KOPT-K1 (cell line): ENCODE measurements at regions not wholly inside any gene's neighbourhood (a gene's known extent, or its start where the extent isn't known, plus 50 kb on each side); places are given as distances from the start of the nearest gene placed in this dataset.

Experiments
- H3K27ac ChIP-seq: fragments of 200-600 bp; sonication (generic); 2 replicates; pipeline ENCODE4 v1.5.1; 2016; ENCODE audit warnings: antibody characterized with exemption, mild to moderate bottlenecking, low read depth, low read length; ENCODE audit not compliant: poor library complexity, severe bottlenecking
- H3K36me3 ChIP-seq: fragments of 200-600 bp; sonication (generic); 2 replicates; pipeline ENCODE4 v1.5.1; 2017; ENCODE audit warnings: antibody characterized with exemption, mild to moderate bottlenecking, low read length, moderate library complexity; ENCODE audit not compliant: insufficient read depth
- H3K9me3 ChIP-seq: fragments of 200-600 bp; sonication (generic); 2 replicates; pipeline ENCODE4 v1.5.1; 2017; ENCODE audit warnings: antibody characterized with exemption, low read length, mild to moderate bottlenecking; ENCODE audit not compliant: insufficient read depth, poor library complexity, severe bottlenecking

DNA sequence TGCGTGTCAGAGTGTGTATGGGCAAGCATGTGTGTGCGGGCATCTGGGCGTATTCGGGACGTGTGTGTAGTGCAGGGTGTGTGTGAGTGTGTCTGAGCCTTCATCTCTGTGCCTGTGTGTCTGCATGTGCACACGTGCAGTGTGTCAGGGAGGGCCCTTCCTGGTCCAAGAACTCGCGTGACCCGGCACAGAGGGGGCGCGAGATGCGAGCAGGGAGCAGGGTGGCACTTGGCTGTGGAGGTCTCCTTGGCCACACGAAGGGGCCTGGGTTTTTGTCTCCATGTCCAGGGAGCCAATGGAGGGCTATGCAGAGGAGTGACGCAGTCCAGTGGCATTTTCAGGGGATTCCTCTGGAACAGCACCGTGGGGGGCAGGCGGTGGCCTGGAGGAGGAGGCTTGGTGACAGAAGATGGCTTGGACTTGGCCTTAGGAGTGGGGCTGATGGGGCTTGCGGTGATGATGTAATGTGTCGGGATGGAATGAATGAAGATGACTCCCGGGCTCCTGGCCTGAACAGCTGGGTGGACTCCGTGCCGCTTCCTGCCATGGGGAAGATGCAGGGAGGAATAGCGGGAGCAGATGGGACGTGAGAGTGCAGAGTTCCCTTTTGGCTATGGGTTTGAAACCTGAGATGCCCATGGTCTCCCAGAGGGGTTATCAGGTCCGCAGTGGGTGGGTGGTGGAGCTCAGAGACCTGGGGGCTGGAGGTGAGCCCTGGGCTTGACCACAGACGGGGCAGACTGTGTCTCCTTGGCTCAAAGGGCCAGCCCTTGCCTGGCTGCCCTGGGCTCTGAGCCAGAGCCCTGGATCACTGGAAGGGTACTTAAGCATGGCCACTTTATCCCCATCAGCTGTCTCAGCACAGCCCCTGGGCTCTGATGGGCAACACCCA, 208.3 kb downstream of the PHETA1 start:
- H3K36me3 ChIP-seq, result no peaks in the 10 kb centered on the region
- H3K27ac ChIP-seq, result no peak overlapping the region

DNA sequence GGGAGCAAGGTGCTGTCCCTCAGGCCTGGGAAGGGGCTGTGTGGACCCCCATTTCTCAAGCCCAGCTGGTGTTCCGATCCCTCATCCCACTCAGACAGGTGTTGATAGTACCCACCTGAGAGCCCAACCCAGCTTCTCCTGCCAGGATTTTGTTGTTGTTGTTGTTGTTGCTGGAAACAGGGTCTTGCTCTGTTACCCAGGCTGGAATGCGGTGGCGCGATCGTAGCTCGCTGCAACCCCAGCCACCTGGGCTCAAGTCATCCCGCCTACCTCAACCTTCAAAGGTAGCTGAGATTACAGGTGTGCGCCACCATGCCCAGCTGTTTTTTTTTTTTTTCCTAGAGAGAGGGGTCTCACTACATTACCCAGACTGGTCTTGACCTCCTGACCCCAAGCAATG, 209.9 kb downstream of the PHETA1 start:
- Histone ChIP-seq H3K27ac (no peak overlapping the region), H3K36me3 (no peaks in the 10 kb centered on the region), H3K9me3 (no peaks in the 10 kb centered on the region)

More for the DNA sequence above, 208.3 kb downstream of the PHETA1 start:
- no peaks in the 10 kb centered on the region for H3K9me3 ChIP-seq

DNA sequence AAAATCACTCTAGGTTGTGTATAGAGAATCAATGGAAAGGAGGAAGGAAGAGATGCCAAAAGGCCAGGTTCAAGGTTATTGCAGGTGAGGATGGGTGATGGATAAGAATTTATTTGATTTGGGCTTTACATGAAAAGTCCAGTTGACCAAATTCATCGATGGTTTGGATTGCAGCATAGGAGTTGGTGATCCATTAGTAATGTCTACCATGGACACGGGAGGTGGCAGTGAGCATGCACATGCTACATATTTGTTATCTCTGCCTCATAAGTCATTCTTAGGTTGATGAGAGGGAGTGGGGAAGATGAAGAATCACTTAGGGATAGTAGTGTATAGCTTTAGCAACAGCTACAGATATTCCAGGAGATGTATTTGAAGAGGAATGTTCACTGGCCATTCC, 211.4 kb downstream of the PHETA1 start:
- Histone ChIP-seq H3K27ac (no peak overlapping the region), H3K36me3 (no peaks in the 10 kb centered on the region), H3K9me3 (no peaks in the 10 kb centered on the region)

DNA sequence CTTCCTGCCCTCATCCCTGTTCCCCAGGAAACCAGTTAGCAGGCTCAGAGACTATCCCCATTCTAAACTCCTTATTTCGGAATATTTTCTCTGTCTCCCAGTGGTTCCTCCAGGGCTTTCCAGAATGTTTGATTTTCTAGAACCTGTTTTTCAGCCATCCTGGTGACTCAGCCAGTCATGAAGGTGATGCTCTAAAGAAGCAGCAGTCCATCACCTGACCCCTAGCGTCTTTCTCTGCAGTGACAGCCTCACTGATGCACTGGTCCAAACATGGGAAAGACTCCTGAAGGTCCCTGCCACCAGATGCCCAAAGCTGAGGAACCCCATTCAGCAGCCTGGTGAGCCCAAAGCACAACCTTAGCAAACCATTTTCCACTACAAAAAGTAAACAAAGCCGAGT, 212.6 kb downstream of the PHETA1 start:
- Histone ChIP-seq H3K36me3 (no peaks in the 10 kb centered on the region), H3K27ac (no peak overlapping the region), H3K9me3 (no peaks in the 10 kb centered on the region)

DNA sequence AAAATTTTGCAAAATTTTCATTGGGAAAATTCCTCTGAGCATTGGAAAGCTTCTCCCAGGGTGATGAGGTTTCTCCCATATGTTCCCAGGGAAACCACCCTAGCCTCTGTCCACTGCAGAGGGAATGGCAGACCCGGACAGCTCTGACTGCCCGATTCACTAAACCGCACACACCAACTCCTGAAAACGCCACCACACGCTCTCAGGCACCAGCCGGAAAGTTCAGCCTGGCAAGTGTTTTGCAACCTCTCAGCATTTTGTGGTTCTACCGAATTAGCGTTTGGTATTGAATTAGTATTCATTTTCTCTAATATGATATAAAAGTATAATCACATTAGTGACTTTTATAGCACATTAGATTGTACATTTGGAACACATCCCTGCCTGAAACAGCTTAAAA, 213.4 kb downstream of the PHETA1 start:
- no peak overlapping the region for H3K27ac ChIP-seq
- H3K9me3 ChIP-seq, result no peaks in the 10 kb centered on the region
- no peaks in the 10 kb centered on the region for H3K36me3 ChIP-seq

DNA sequence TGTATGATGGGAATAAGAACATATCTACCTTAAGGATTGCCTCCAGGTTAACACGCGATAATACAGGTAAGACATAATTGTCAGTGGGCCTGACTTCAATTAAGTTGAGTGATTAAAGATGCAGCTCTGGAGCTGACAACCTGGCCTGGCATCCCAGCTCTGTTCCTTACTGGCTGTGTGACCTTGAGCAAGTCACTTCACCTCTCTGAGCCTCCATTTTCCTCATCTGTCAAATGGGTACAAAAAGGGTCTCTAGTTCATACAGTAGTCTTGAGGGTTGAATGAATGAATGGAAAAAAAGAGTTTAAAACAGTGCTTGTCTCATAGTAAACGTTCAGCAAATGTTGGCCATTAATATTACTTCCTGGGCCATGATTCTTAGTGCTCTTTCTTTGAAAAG, 213.9 kb downstream of the PHETA1 start:
- Histone ChIP-seq H3K9me3 (no peaks in the 10 kb centered on the region), H3K27ac (no peak overlapping the region), H3K36me3 (no peaks in the 10 kb centered on the region)

DNA sequence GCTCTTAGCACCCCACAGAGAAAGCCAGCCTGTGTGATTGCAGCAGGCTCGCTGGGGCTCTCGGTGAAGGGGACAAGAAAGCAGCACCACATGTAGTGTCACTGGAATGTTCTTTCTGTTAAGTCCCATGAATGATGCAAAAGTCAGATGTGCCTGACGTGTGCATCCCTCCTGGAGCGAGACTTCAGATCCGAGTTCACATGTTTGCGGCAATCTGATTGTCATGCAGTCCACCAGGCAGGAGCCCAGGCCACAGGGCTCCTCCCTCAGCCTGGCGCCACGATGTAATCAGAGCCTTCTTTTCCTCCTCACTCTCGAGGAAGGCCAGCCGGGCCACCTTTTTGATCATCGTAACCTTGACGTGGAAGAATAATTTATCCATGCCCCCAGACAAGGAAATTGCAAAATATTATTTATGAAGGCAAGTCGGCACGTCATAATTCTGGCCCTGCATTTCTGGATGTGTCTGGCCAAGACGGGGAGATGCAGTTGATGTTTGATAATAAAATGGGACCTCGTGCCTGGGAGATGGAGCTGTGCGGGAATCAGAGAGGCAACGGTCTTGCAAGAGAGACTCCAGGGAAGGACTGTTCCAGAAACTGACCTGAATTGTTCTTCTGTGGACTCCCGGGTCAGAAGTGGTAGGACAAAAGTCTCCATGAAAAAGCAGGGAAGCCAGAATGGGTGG, 214.6 kb downstream of the PHETA1 start:
- Histone ChIP-seq H3K27ac (no peak overlapping the region), H3K36me3 (no peaks in the 10 kb centered on the region), H3K9me3 (no peaks in the 10 kb centered on the region)

DNA sequence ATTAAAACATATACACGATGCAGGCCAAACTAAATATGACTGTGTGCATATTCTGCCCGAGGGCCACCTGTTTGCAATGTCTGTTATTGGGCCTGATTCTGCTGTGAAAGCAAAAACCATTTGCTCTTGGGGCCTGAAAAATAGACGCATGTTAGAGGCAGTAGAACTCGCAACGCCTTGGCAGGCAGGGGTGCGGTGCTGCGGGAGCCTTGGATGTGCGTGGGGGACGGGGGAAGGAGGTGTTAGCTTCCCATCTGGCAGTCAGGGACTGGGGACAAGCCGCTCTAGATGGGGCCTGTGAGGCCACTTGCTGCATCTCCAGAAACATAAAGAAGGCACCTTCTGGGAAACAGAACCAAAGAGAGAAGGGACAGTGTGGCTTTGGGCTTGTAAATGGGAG, 216.3 kb downstream of the PHETA1 start:
- H3K36me3 ChIP-seq, result no peaks in the 10 kb centered on the region
- no peak overlapping the region for H3K27ac ChIP-seq
- H3K9me3 ChIP-seq, result peaks cover 4% of the 10 kb centered on the region

DNA sequence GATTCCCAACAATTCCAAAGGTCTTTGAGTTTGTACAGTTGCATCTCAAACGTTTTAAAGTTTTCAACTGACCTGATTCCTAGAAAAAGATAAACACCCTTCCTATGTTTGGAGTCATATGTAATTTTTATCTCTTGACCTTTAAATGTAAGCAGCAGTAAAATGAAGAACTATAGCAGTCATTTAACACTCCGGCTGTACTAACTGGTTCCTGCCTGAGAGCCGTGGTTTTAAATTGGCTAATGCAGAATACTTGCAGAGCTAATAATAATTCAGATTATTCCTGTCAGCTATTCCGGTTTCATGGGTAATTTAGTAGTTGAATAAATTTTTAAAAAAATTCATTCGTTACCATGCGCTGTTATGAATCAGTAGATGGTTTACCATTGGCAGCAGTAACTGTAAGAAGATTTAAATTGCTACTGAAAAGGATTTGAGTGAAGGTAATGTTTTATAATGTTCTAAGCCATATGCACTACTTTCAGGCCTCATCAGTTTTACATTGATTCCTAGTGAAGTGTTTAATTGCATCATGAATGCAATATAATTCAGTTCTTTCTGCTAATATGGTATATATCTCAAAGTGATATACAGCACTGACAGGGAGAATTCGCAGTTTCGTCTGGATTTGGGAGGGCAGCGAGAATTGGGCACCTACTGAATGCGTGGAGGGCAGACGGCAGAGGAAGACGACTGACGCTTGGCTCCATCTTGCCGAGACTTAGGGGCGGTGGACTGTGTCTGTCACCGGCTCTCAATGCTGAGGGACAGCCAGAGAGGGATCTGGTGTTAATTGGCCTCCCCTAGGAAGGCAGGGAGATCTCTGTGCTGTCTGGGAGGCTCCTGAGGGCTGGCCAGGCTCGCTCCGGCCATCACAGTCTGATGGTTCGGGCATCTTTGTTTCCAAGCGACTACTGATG, 217.7 kb downstream of the PHETA1 start:
- Histone ChIP-seq H3K36me3 (no peaks in the 10 kb centered on the region), H3K9me3 (peaks cover 4% of the 10 kb centered on the region), H3K27ac (no peak overlapping the region)

DNA sequence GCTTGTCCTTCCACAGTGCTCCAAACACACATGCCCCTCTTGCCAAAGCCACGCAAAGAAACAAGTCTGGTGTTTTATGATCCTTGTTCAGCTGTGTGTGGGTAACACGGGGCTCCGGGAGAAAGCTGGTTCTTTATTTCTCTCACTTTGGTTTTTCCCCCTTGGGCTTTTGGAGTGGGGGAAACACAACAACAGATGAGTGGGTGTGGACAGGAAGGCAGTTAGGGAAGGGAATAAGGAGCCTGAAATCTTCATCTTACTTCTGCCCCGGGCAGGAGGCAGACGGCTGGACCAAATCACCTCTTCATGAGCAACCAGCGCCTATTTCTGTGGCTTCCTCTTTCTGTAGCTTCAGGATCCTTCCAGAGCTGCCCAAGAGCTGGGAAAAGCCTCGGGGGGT, 218.5 kb downstream of the PHETA1 start:
- Histone ChIP-seq H3K9me3 (peaks cover 4% of the 10 kb centered on the region), H3K27ac (no peak overlapping the region)

DNA sequence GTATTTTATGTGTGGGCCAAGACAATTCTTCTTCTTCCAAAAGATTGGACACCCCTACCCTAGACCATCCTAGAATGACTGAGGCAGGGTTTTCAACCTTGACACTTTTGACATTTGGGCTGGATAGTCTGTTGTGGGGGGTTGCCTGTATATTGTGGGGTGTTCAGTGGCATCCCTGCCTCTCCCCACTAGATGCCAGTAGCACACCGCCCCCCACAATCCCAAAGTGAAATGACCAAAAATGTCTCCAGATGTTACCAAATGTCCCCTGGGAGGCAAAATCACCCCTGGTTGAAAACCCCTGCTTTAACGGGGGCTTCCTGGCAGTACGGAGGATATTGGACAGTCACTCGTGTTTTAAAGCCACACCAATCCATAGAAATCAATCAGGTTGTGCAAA, 219.6 kb downstream of the PHETA1 start:
- H3K9me3 ChIP-seq, result peaks cover 4% of the 10 kb centered on the region
- no peaks in the 10 kb centered on the region for H3K36me3 ChIP-seq
- H3K27ac ChIP-seq, result no peak overlapping the region

More for the DNA sequence above, 218.5 kb downstream of the PHETA1 start:
- H3K36me3 ChIP-seq, result no peaks in the 10 kb centered on the region

DNA sequence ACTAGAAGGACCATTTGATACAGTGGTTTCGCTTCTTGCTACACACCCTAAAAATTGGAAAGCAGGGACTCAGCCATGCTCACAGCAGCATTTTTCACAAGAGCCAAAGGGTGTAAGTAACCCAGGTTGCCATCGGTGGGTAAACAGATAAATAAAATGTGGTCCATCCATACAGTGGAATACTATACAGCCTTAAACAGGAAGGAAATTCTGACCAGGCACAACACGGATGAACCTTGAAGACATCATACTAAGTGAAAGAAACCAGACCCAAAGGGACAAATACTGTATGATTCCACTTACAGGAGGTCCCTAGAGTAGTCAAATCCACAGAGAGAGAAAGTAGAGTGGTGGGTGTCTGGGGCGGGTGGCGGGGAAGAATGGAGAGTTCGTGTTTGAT, 220.9 kb downstream of the PHETA1 start:
- no peaks in the 10 kb centered on the region for H3K36me3 ChIP-seq
- H3K27ac ChIP-seq, result no peak overlapping the region
- peaks cover 4% of the 10 kb centered on the region for H3K9me3 ChIP-seq

DNA sequence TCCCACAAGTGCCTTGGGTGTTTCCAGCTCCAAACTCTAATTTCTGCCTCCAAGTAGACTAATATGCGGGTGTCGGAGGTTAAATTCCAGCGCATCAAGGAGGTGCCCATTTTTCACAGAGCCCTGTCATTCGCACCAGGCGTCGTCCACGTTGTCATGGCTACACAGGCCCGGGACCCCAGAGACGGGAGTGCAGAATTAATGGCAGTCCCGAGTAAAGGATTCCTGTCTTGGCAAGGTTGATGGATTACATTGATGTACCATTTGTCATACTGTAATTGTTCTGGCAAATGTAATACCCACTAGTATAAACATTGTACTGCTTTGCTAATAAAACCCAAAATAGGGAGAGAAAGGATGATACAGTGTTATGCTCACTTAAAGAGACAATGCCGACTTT, 222.9 kb upstream of the MYL2 start:
- Histone ChIP-seq H3K36me3 (no peaks in the 10 kb centered on the region), H3K27ac (no peak overlapping the region), H3K9me3 (peaks cover 4% of the 10 kb centered on the region)

DNA sequence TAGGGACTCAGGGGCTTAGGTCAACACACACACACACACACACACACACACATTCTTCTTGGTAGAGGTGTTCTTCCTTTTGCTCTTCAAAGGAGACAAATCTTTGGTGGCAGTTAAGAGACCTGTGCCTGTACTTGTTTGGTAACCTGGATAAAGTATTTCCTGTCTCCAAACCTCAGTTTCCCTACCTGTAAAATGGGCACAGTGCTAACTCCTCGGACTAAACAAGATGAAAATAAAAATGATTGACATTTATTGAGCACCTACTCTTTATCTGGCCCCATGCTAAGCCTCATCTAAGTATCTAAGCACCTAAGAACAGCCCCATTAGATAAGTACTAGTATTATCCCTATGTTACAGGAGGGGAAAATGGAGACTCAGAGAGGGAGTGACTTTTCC, 220.8 kb upstream of the MYL2 start:
- H3K36me3 ChIP-seq, result no peaks in the 10 kb centered on the region
- H3K27ac ChIP-seq, result no peak overlapping the region
- no peaks in the 10 kb centered on the region for H3K9me3 ChIP-seq

DNA sequence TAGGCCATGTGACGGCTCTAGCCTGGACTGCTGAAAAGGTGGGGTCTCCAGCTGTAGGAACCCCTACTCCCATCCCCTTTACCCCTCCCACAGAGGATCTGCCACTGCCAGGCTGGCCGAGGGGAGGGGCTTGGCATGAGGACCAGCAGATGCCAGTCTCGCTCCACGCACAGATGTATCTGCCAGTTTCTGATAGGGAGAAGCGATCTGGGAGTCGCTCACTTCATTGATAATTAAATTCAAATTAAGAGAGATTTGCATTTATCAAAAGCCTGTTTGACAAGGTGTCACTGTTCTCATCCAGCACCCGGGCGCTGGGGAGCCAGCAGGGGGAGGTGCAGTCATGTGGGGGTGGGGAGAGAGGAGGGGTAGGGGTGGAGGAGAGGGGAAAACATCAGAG, 217.6 kb upstream of the MYL2 start:
- H3K27ac ChIP-seq, result no peak overlapping the region
- peaks cover 23% of the 10 kb centered on the region for H3K9me3 ChIP-seq
- no peaks in the 10 kb centered on the region for H3K36me3 ChIP-seq
